Activated CD8-positive, alpha-beta memory T cell treated with anti-CD3 and anti-CD28 coated beads, Interleukin-2, amount 50 U/mL, for 1 hour (primary cell): ENCODE measurements at regions not wholly inside any gene's neighbourhood (a gene's known extent, or its start where the extent isn't known, plus 50 kb on each side); places are given as distances from the start of the nearest gene placed in this dataset.

Experiments
- DNase-seq: peaks from one replicate; pipeline ENCODE4 v3.0.0-alpha.2; 2020; ENCODE audit errors: extremely low read depth

DNA sequence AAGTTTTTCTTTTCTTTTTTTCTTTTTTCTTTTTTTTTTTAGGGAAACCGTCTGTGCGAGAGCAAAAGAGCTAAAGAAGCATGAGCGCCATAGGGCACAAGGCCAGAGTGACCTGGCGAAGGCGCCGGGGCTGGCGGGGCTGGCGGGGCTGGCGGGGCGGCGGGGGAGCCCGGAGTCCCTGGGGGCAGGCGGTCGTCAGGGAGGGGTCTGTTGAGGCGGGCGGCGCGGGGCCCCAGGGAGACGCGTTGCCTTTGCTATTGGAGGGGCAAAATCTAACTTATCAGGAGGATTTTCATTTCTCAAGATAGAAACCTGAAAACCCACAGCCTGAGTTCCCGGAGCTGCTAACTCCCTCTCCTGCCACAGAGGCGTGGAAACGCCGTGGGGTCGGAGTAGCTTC, 135.6 kb upstream of the SMAD1 start:
- no peak for DNase-seq

DNA sequence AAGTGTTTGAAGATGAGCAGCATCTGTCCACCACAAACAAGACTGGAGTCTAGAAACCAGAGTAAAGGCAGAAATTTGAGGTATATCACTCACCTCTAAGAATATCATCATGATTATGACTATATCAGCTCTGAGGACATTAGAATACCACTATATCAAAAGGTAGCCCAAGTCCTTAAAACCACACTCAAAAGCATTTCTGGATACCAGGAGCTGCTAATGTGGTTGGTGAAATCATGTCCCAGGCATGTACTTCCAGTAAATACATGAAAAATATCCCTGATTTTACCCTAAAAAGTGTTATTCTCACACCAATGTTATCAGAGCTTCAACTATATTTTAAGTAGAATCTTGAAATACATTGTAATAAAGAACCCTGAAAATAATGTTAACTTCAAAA, 136.3 kb upstream of the SMAD1 start:
- DNase-seq: no peak

DNA sequence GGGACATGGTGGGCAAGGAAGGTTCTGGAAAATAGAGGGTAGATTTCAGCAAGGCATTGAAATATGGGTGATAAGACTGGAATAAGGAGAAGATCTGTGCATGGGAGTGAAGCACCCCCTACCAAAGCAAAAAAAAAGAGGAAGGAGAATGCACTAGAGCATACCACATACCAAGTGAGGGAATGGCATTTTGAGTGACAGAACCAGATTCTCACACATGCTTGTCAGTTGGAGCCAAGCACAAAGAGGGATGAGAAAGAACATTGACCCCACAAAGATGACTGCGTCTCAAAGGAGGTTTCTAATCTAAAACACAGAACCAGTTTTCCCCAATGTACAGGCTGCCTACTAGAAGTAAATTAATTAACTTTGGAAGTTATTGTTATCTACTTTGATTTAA, 140.3 kb upstream of the SMAD1 start:
- no peak for DNase-seq

DNA sequence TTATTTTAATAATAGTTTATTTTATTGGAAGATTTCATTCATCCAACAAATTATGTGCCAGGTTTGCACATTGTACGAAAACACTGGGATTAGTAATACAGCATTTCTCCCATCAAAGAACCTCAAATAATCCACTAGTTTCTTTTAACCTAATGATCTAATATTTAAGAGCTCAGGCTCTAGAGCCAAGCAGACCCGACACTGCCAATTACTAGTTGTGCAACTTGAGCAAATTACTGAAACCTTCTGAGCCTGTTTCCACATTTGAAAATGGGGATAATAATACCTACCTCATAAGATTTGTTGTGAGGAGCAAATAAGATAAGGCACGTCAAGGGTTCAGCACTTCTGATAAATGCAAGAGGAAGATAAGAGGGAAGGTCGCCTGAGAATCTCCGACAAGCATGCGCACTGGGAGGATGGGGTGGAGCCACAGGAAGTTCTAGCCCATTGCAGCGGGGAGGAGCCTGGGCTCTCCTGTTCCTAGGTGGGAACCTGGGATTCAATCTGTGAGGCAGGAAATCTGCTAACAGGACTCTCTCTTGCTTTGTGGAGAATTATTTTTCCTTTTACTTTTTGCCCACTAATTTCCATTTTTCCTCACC, 141.5 kb upstream of the SMAD1 start:
- DNase-seq: no peak

DNA sequence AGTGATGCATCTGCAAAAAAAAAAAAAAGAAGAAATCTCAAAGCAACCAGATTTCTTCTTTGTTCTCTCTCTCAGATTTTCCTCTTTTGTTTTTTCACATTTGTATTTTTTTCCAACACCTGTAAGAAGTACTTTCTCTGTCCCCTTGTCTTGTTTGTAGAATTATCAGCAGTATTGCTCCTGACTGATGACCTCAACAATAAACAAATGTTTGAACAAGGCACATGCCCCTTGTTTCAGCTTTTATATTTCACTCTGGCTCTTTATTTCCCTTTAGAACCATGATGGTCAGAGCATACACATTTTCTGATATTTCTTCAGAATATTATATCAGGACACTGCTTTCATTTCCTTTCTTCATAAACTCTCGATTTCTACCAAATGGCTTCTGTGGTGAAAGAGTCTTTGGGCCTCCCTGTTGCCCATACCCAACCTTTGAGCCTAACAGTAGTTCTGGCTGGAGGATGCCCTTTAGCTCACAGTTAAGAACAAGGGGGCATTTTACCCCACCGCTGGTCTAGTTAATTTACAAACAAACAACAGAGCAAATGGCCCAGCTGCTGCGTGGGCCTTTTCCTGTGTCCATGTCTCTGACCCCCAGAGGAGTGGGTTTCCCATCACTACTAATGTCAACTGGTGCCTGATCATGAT, 142.5 kb upstream of the SMAD1 start:
- no peak for DNase-seq

DNA sequence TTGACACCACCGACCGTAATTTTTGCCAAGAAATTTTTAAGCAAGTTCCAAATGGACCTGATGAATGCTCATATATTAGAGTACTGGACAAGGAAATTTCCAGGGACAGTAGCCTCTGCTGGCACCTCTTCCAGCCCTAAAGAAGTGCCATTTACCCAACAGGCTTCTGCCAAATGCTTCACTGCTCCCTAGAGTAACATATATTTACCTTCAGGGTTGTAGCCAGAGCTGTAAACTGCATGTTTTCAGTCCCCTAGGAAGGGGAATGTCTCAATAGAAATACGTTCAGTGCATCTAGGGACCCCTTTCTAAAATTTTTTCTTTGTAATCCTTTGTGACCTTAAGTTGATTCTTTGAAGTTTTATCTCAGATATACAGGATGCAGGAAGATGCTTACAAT, 143.1 kb upstream of the SMAD1 start:
- no peak for DNase-seq

DNA sequence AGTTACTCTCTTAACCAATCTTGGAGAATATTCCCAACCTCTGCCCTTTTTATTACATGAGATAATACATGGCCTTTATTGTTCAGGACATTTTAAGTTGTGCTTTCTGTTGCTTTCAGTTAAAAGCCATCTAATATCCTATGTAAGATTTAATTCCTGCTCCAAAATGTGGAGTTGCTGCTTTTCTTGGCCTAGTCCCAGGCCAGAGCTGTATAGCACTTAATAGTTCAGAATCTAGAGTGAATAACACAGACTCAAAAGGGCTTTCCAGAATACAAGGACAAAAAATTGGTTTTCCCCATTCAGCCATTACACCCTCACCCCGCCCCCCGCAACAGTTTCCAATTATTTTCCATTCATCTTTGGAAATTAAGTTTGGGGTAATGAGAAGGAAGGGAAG, 144.3 kb upstream of the SMAD1 start:
- DNase-seq: no peak

DNA sequence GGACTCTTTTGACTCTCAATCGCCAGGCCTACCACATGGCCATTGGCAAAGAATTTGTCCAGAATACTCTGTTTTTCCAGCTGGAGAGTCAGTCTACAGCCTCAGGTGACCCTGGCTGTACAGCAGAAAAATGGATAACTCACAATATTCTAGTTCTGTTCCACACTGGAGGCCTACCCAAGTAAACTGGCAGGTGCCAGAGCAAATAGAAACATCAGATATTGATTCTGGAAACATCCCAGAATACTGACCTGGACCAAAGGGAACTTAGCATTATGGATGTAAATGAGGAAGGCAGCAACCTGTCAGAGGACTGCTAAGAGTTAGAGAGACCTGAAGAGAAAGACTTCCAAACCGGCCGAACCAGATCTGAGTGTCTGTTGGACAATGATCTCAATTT, 147.9 kb upstream of the SMAD1 start:
- DNase-seq: no peak

DNA sequence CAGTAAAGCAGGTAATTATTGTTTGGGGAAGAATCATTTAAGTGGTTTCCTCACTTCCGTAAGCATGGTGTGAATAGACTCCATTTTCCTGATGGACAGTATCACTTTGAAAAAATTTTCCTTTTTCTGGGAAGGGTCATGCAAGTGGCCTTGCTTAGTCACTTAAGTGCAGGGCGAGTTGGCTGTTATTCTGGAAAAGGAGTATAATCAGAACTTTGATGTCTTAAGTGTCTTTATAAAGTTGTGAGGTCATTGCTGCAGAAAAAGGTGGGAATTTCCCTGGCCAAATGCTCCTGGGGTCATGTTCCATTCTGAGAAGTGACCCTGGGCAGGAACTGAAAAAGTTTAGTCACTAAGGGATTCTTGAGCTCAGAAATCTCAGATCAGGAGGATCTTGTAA, 146.1 kb upstream of the OTUD4 start:
- no peak for DNase-seq

DNA sequence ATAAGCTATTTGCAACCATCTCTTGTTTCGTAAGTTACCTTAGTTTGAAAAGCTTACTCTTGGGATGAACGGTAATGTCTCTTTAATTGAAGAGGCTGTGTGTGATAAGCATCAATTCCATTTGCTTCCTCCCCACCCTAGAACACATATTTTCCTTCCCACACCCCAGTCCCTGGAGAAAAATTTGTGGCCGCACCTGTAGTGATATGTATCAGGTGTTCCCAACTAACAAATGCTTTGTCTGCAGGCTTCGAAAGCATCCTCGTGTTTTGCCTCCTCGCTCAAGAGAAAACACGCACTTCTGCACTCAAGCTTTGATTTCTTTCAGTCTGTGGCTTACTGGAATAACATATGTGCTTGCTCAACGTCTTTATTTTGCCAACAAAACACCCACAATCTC, 143.8 kb upstream of the OTUD4 start:
- no peak for DNase-seq

DNA sequence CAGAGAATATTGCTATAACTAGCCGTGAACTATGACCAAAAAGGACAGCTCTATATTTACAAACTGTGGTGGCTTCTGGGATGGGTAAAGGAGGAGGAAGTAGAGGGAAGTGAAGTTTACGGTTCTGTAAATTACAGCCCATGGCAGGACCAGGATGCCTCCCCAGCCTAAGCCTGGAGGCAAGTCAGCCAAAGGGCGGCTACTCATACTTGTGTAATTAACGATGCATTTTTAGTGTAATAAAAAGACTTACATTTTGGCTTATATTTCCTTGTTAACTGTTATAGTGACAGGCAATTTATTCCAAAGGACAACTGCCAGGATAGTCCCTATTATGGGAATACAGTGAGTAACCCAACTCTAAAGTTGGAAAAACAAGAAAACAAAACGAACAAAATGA, 139.9 kb upstream of the OTUD4 start:
- no peak for DNase-seq

DNA sequence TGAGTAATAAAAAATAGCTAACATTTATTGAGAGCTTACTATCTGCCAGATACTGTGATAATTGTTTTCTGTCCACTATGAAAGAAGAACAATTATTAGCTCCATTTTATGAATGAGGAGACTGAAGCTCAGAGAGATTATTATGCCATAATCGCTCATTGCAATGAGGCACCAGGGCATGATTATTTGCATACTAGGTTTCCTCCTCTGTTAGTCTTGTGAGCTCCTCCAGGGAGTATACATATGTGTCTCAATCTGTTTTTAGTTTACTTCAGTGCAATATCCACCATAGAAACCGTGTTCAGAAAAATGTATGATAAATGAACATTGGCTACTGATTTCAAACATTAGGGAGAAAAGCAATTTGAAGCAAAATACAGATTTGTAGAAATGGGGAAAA, 139.4 kb upstream of the OTUD4 start:
- no peak for DNase-seq

DNA sequence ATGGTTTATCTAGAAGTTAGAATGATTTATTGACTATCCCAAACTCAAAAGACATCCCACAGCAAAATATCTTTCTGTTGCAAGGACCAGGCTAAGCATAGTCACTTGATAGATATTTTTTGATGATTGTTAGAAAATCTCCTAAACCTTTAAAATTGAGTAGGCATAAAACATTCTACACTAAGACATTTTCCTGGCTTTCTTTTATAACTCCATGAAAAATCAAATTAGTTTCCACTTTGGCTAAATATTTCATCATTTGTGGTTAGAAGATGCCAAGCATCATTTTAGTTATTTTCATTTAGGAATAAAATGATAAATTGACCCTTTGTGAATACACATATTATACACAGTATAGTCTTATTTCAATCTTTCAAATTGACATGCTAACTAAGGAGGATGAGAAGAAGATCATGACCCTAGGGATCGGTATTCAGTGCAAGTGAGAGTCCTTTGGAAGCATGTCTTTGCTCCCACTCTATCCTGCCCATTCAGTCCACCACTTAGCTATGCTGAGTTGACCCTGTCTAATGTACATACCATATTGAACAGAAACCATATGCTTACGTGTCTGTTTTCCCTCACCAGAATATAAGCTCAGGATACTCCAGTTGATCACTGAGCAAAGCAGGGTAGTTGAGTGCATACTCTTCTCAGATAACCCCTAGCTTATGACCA, 136.6 kb upstream of the OTUD4 start:
- DNase-seq: no peak

DNA sequence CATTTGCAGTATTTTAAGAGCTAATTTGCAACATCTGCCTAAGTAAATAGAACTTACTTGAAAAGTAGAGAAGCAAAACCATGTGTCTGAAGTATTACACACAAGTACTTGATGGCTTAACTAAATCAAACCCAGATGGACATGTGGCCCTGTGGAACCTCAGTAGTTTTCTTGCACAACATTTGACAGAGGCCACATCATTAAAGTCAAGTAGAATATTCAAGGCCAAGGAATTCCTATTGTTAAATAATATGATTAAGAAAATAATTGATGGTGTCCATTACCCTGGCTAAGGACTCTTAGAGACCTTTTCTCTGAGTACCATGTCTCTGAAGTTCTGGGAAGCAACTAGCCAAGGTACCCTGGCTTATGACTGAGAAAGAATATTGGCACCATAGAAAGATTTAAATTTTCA, 135.4 kb upstream of the OTUD4 start:
- no peak for DNase-seq

DNA sequence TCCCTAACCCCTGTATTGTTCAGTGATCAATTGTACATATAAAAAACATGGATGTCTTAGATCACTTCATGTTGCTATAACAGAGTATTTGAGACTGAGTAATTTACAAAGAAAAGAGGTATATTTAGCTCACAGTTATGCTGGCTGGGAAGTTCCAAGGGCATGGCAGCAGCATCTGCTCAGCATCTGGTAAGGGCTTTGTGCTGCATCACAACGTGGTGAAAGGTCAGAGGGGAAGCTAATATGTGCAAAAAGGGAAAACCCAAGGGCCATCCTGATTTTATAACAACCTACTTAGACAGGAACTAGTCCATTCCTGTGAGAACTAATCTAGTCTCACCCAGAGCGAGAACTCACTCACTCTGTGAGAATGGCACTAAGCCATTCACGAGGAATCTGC, 128.2 kb upstream of the OTUD4 start:
- no peak for DNase-seq

DNA sequence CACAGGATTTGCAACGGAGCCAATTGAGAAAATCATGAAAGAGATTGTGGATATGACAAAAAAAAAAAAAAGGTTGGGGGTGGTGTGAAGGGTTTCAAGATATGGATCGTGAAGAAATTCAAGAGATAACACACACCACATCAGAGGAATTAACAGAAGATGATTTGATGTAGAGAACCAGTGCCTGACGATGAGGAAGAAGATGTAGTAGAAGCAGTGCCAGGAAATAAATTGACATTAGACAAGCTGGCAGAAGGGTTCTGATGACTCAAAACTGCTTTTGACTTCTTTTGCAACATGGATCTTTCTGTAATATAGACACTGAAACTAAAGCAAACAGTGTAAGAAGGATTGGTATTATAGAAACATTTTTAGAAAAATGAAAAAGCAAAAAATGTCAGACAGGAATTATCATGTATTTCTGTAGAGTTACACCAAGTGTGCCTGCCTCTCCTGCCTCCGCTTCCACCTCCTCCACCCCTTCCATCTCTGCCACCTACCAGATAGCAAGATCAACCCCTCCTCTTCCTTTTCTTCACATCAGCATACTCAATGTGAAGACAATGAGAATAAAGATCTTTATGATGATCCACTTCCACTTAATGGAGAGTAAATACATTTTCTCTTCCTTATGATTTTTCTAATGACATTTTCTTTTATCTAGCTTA, 127.5 kb upstream of the OTUD4 start:
- DNase-seq: no peak

DNA sequence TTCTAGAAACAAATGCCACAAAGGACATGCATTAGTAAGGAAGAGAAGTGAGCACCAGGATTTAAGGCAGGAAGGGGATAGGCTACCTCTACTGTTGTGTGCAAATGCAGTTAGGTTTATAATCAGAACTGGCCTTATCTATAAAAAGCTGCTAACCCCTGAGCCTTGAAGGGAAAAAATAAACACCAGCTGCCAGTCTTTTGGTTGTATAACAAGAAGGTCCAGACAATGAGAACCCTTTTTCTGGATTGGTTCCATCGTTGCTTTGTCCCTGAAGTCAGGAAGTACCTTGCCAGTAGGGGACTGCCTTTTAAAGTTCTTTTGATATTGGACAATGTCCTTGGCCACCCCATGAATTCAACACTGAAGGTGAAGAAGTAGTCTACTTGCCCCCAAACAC, 126.7 kb upstream of the OTUD4 start:
- no peak for DNase-seq

DNA sequence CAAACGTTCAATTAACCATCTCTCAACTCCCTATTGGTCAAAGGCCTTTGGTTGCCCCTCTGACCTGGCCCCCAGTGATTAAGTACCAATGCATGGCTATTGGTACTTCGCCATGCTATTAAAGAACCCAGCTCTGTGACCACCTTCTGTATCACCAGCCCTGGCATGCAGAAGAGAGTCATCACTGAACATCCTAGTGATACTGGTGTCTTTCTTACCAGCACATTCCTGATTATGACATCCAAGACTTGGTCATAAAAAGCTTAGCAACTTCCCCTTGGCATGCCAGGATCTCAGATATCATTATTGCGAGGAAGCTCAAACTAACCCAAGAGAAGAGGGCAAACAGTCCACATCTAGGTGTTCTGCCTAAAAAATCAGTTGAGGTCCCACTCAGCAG, 122.3 kb upstream of the OTUD4 start:
- DNase-seq: no peak

DNA sequence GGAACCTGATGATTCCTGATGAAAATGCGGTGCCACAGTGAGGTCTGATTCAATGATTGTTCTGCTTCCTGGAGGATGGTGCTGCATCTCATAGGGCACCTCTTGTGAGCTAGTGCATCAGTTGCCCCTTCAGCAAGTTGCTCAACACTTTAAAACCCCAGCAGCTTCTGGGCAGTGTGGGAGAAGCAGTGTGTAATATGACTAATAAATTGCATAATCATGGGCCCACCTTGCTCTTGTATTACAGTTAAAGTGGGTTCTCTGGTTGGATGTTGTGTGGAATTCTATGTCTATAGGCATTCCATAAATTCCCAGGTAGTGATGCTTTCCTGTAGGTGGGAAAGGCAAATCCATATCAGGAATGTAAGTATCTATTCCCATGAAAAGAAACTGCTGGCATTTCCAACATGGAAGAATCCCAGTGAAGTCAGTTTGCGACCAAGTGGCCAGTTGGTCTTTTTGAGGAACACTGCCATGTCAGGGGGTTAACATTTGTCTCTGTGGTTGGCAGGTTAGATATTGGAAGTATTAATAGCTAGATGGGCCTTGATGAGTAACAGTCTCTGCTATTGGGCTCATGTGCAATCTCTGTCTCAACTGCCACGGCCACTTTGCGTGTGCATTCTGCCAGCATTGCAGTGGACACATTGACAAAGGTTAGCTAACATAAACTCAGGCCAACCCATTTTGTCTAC, 121.1 kb upstream of the OTUD4 start:
- no peak for DNase-seq

DNA sequence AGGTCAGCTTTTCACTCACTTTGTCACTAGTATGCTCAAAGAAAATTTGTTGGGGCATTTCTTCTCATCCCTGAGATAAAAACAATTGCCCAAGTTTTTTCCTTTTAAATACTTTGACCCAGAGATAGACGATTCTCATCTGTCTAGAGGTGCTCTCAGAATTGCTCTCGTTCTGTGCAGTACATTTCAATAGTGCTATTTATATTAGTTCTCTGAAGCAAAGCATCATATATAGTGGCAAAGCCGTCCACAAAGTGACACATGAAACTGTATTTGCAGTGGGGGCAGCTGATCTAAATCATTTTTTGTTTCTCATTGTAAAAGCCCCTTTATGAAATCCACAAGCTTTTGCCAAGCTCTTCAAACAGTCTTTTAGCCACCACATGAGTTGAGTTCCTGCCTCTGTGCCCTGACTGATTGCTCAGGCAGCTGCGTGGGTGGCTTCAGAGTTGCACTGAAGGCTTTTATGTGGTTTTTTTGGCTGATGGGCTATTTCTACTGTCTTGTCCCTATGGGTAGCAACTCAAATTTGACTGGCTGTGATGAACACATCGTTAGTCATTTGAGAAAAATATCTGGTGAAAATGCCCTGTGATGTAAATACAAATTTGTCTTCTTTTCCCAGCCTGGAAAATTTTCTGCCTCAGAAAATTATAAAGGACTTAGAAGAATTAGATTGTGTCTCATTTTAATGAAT, 119.1 kb upstream of the OTUD4 start:
- DNase-seq: peak; percentile 16

DNA sequence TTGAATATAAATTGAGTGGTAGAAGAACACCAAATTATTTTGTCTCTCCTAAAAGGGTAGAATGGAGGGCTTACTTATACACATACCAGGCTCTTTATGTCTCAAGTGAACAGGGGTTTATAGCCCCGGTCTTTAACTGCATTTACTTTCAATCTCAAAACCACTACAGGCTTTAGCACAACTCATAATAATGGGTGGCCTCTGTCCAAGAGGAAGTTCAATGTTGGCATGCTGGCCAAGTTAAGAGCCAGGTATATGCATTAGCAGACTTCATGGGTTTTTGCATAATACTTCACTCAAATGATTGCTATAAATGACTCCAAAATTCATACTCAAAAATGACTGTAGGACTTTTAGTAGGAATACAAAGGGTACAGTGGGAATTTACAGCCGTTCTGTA, 118.5 kb upstream of the OTUD4 start:
- DNase-seq: no peak

DNA sequence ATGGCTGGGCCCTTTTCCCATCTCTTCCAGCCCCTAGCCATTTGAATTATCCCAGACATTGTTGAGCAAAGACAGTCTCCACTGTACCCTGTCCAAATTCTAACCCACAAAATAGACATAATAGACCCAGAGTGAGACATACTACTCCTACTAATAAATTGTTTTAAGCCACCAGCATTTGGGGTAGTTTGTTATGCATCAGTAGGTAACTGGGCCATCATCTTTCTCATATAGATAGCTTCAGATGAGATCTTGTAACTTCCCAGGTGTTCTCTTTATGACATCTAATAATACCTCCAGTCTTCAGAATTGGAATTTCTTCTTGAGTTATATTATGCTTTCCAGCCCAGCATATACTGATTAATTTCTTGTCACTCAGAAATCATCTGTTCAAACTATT, 117.2 kb upstream of the OTUD4 start:
- no peak for DNase-seq
